ENCODE measurements at regions not wholly inside any gene's neighbourhood (a gene's known extent, or its start where the extent isn't known, plus 50 kb on each side); places are given as distances from the start of the nearest gene placed in this dataset.

DNA sequence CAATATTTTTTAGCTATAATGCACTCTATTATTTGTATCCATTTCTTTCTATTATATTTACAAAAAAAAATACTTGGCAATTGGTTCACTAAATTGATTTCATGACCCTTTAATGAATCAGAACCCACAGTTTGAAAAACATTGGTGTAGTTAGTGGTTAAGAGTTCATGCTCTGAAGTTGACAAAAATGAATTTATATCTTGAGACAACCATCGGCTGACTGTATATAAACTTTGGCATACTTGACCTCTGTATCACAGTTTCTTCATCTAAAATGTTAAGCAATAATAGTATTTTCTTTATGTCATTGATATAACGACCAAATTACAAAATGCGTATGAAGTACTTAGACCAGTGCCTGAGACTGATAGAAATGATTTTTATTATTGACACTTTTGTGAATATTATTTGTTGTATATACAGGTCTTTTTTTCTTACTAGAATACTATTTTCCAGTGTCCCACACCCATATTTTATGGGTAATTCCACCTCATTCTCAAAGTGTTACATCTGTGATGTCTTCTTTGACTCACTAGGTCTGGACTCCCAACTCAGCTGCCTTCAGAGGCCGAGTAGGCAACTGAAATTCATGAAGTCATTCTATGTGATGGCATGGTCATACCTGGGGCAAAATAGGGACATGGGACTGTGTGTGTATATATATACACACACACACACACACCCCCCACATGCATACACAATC lies 459.2 kb downstream of the RFPL4B start:
- DNase-seq, result no peak
- intact Hi-C loops (cut with DNase I), result no loop called here

DNA sequence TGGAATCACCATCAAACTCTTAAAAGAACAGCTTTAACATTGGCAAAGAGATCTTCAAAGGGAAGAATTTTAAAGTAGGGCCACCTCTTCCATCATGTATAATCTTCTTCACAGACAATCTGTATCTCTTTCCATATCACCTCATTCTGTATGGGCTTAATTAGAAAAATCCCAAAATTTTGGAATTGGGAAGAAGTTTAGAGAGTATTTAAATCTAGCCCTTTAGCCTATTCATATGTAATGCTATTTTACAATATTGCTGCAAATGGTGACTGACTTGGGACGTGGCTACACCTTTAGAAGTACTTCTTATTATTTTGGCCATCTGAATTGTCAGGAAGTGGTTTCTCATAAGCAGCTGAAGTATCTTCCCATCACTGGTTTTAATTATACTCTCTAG lies 474.3 kb downstream of the RFPL4B start:
- intact Hi-C loops (cut with DNase I), result no loop called here
- DNase-seq, result no peak

GRCh38 chr6:112822769-112823168 lies 475.6 kb downstream of the RFPL4B start:
- DNase-seq, result no peak
- intact Hi-C loops (cut with DNase I), result no loop called here

DNA sequence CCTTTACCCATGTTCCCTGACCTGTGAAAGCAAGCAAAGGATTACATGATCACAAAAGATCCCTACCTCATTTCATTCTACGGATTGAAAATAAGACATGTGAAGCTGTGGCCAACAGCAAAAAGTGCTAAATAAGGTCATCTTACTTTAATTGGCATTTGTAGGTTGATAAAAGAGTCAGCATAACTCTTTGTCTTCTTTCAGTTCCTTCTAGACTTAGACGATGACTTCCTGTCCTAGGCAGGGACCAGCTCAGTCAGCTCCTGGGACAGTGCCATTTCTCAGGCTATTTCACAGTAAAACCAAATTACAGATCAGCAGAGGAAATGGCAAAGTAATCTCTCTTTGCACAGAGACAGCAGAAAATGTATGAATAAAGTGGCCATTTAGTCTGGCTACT lies 480.7 kb downstream of the RFPL4B start:
- intact Hi-C loops (cut with DNase I), result no loop called here
- DNase-seq, result peak in 21 of 42 donors; percentile 5 to 51 (median 19)

DNA sequence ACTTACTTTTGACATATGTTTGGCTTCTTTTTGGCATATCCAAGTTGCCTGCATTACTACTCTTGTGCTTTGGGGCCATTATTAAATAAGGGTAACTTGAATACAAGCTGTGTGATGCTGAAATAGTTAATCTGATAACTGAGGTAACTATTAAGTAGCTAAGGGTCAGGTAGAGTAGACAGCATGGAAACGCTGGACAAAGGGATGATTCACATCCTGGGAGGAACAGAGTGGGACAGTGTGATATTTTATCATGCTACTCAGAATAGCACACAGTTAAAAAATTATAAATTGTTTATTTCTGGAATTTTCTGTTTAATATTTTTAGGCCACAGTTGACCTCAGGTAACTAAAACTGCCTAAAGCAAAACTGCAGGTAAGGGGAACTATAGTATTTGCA lies 483.9 kb downstream of the RFPL4B start:
- no peak for DNase-seq
- intact Hi-C loops (cut with DNase I), result no loop called here

DNA sequence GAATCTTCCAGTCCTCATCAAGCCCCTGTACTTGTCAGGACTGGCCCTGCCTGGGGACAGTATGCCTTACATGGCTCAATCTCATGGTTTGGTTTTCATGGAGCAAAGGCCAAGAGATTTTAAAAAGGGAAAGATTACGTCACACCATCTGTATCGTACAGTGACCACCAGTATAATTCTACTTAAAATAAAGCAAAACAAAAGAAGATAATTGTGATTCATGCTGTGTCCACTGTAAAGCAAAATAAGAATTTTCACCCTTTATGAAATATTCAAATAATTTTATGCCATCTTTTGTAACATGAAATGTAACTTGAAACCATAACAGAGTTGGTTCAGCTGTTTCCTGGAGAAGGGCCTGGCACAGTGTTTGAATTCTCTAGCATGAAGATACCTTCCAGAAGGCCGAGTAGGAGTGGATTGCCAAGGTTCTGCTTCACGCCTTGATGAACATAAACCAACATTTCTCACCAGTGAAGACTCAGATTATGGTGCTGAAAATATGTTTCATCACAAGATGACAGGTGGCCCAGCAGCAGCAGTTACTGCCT lies 486.5 kb downstream of the RFPL4B start:
- intact Hi-C loops (cut with DNase I), result no loop called here
- DNase-seq, result no peak

GRCh38 chr6:112835078-112835477 lies 487.9 kb downstream of the RFPL4B start:
- DNase-seq, result no peak
- intact Hi-C loops (cut with DNase I), result no loop called here

DNA sequence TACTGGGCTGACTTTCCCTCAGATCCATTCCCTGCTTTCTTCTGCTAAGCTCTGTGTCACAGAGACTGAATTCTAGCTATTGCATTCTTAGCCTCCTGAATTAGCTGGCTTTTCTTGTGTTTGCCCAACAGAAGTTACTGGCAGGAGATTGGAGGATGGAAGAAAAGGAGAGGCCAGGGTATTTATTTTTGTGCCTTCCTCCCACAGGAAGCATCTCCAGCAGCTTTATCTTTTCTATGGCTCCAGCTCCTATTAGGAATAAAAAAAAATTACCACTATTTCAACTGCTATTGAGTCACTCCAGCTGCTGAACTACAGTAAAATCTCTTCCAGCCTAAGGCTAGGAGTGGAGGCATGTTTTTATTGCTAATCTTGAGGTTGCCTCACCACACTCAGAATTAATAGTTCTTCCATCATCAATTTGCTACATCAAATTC lies 492.4 kb downstream of the RFPL4B start:
- intact Hi-C loops (cut with DNase I), result no loop called here
- no peak for DNase-seq

DNA sequence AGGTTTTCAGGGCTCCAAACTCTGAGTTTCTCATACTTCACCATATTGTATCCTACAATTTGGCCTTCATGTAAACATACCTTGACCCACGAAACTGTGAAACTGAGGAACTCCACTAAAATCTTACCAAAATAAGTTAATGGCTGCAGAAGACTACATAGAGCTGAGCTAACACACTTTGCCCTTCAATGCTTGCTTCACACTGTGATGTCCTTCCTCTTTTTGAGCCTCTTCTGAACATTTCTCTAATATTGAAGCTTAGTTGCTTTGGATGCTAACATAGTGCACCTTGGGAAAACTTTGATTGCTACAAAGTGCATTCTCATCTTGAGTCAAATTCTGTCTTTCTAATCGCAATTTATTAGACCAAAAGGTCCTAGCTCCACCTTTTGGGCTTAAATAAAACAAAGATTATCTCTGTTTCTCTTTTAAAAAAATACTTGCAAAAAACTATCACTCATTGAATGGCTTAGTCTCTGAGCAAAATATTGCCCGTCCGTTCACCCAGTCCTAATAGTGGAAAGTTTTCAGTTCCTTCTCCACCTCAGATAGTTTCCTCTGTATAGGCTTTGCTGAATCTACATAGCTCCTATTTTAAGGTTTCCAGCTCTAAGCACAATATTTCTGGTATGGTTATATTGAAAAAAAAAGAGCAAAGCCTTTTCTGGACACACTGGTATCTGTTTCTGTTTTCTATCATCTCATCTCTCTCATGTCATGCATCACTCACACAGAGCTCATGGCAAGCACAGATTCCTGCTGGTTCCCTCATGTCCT lies 494.6 kb downstream of the RFPL4B start:
- DNase-seq, result no peak

DNA sequence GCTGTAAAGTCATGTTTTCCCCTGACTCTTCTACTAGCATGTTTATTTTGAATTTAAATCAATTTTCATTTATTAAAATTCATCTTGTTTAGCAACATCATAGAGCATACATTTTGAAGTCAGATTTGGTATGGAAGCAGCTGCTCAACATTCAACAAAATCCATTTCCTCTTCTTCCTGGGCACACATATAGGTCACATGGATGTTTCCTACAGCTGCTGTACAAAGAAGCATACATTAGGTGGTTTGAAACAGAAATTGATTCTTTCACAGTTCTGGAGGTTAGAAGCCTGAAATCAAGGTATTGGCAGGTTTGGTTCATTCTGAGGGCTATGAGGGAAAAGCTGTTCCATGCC lies 495.2 kb downstream of the RFPL4B start:
- no peak for DNase-seq
- intact Hi-C loops (cut with DNase I), result no loop called here

More for the DNA sequence above, 494.6 kb downstream of the RFPL4B start:
- intact Hi-C loops (cut with DNase I), result no loop called here

DNA sequence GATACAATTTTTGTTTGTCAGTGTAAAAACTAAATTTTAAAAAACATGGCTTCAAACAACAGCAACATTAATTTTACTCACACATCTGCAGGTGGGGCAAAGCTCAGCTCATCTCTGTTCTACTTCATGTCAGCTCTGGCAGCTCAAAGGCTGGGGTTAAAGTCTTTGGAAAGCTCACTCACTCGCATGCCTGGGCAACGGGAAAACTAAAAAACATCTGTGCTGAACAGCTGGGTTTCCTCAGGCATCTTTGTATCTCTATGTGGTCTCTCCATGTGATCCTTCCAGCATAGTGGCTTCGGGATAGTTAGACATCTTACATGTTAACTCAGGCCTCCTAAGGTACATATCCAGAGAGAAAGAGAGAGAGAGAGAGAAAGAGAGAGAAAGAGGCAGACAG lies 499.6 kb downstream of the RFPL4B start:
- intact Hi-C loops (cut with DNase I), result no loop called here
- no peak for DNase-seq

DNA sequence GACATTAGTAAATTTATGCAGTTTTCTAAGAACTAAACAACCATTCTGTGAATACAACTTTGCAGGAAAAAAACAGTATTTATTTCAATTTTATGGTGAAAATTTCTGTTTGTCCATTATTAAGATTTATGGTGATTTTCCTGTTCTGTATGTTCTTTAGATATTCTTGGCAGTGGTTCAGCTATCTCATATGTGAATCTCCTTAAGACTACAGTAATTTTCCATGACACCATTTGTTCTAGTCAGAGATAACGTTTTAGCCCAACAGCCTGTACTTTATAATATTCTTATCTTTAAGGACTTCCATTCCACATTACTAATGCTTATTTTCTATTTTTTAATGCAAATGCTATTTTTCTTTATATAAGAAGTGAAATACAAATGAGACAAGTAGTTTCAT lies 504.0 kb downstream of the RFPL4B start:
- DNase-seq, result no peak
- intact Hi-C loops (cut with DNase I), result no loop called here

DNA sequence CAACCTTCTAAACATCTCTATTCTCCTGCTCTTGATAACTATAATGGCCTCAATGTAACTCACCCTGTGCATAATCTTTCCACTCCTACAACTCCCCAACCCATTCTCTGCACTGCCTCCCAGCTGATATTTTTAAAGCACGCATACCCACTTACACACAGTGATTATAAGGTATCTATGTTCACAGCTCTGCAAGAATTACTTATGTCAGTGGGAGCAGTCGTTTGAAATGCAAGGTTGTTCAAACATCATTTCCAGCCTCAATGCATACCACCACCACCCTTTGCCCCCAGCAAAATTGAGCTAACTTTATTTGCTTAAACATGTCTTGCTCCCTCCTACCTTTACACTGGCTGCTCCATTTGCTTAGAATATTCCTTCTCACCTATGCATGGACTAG lies 506.0 kb downstream of the RFPL4B start:
- intact Hi-C loops (cut with DNase I), result no loop called here
- no peak for DNase-seq

GRCh38 chr6:112863753-112864152 lies 516.6 kb downstream of the RFPL4B start:
- intact Hi-C loops (cut with DNase I), result no loop called here
- DNase-seq, result no peak

DNA sequence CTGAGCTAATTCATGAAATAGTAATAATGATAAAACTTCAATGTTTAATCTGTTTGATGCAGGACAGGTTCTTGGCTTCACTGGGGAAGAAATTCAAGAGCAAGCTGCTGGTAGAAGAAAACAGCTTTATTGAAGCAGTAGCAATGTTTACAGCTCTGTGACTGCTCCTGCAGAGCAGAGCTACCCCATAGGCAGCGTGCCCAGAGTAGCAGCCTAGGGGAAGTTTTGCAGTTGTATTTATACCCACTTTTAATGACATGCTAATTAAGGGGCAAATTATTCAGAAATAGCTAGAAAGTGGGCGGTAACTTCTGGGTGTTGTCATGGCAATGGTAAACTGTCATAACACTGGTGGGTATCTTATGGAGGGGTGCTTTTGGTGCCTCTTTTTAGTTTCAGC lies 518.0 kb downstream of the RFPL4B start:
- intact Hi-C loops (cut with DNase I), result no loop called here
- no peak for DNase-seq

DNA sequence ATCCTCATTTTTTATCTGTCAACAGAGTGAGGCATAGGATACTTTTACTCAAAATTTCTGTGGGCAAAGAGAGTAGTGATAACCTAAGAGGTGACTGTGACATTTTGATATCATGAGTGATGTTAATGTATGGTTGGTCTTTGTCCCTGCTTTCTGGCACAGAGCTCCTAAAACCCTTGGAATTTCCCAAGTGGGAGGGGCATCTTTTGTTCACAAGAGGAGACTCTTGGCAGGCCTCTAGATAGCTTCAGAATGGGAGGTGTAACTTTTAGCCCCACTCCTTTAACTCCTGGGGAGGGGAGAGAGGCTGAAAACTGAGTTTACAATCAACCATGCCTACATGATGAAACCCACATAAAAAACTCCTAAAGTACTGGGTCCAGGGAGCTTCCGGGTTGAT lies 527.8 kb downstream of the RFPL4B start:
- DNase-seq, result no peak
- intact Hi-C loops (cut with DNase I), result no loop called here

DNA sequence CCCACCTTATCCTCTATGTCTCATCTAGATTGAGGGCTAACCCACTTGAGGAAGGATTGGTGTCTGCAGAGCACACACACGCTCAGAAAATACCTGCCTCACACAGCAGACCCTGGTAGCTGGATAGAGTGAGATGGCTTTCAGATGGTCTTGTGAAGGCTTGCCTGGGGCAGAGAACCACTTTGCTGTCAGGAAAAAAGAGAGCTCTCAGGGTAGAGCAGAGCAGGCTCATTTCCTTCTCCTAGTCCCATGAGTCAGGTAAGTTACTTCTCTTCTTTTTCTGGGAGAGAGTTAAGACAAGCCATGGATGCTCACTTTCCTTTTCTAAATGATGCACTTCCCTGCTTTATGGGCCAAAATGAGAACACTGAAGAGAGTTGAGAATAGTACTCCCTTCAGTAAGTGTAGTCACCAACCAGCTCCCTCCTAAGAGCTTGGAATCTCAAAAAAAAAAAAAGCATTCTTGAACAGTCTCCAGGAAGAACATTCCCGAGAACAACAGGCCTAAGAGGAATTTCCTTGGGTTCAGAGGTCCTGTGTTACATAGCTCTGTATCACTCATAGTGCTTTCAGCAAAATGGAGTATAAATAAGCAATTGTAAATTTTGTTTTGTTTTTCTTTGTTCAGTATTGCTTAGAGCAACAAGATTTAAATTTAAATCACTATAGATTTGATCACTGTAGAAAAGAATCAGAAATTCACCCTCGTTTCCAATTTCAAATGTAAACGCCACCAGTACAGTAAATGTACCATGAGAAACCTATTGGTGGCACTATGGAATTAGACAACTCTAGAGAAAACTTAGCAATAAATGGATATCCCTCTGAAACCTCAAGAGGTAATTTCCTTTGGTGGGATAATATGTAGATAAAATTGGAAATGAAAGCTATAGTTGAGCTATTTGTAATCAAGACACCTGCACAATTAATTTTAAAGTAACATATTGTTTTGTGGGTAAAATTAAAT lies 530.3 kb downstream of the RFPL4B start:
- intact Hi-C loops (cut with DNase I), result no loop called here

GRCh38 chr6:112879920-112880413 lies 532.8 kb downstream of the RFPL4B start:
- intact Hi-C loops (cut with DNase I), result no loop called here
- DNase-seq, result peak; percentile 6 to 91 (median 75)

More for the DNA sequence above, 530.3 kb downstream of the RFPL4B start:
- DNase-seq, result no peak

DNA sequence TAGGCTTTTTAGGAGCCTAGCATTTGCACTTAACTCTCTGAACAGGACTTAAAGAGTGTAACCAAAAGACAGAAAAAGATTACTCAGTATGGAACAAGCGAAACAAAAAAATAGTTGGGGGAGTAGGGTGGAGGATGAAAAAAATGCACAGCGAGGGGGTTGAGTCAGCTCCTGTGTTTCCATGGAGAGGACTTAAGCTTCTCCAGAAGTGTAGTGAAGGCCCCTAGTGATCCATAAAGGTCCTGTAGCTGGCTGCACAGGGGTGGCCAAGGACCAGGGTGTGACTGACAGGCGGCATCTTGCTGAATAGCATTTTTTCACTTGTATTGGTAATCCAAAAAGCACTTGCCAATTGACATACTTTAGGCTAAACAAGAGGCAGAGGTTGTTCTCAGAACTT lies 533.9 kb downstream of the RFPL4B start:
- DNase-seq, result peak in 1 of 42 donors; percentile 18
- intact Hi-C loops (cut with DNase I), result no loop called here
